ENCODE measurements at regions not wholly inside any gene's neighbourhood (a gene's known extent, or its start where the extent isn't known, plus 50 kb on each side); places are given as distances from the start of the nearest gene placed in this dataset.

DNA sequence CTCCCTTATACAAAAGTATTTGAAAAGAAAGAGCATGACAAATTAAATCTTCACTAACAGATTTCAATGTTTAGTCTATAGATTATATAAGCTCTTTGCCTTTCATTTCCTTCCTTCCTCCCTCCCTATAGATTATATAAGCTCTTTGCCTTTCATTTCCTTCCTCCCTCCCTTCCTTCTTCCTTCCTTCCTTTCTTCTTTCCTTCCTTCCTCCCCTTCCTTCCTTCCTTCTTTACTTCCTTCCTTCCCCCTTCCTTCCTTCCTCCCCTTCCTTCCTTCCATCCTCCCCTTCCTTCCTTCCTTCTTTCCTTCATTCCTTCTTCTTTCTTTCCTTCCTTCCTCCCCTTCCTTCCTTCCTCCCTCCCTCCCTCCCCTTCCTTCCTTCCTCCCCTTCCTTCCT is 209.8 kb upstream of the CBLB start:
- no peak for FAIRE-seq
- TF ChIP-seq SPI1 (IDR thresholded peaks at IDR 0.05; ENCODE audit: low read depth, low read length) (no peak), PAX5 (IDR thresholded peaks at IDR 0.05; ENCODE audit: insufficient read depth, low read length, severe bottlenecking) (no peak), TAF1 (IDR thresholded peaks at IDR 0.05; ENCODE audit: low read depth, low read length) (no peak), POU2F2 (IDR thresholded peaks at IDR 0.05; ENCODE audit: low read depth, low read length) (no peak), POLR2A (IDR thresholded peaks at IDR 0.05; ENCODE audit: low read depth, low read length) (no peak), POLR2AphosphoS5 (IDR thresholded peaks at IDR 0.05; ENCODE audit: low read depth, low read length) (no peak)
- no peak for DNase-seq (ENCODE audit: insufficient read length, low spot score)

DNA sequence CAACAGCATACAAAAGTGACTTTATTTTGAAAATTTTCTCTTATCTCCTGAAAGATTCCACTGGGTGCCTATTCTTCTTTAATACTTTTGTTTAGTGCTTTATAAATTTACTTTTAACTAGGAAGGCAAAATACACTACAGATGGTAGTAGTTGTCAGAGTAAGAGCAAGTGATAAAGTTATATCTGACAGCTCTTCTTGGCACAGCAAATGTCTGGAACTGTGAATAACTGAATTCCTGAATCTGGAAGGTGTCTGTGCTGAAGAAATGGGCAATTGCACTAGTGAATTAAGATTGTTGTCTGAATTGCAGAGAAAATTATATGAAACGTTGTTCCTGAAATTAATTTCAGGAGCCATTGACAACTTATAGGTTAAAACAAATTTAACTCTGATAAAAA is 213.8 kb upstream of the CBLB start:
- peak; percentile 43 for FAIRE-seq
- TF ChIP-seq PAX5 (IDR thresholded peaks at IDR 0.05; ENCODE audit: insufficient read depth, low read length, severe bottlenecking) (no peak), POLR2A (IDR thresholded peaks at IDR 0.05; ENCODE audit: low read depth, low read length) (no peak), SPI1 (IDR thresholded peaks at IDR 0.05; ENCODE audit: low read depth, low read length) (no peak), POLR2AphosphoS5 (IDR thresholded peaks at IDR 0.05; ENCODE audit: low read depth, low read length) (no peak), TAF1 (IDR thresholded peaks at IDR 0.05; ENCODE audit: low read depth, low read length) (no peak), POU2F2 (IDR thresholded peaks at IDR 0.05; ENCODE audit: low read depth, low read length) (no peak)
- DNase-seq (ENCODE audit: insufficient read length, low spot score) = no peak

DNA sequence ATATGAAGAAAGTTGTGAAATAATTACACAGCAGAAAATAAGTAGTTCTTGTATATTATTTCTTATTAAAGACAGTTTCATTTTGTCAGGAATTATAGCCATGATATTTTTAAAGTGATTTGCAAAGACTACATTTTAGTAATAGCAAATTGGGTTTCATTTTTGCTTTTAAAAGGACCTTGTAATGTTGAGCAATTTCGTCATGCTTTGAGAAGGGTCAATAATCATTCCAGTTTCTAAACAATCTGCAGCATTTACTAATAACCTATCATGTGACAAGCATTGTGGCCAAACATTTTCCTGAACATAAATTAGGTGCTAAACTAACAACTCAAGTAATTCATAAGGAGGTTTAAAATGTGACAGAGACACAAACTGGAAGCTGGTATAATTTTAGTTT is 214.4 kb upstream of the CBLB start:
- TF ChIP-seq POLR2AphosphoS5 (IDR thresholded peaks at IDR 0.05; ENCODE audit: low read depth, low read length) (no peak), POLR2A (IDR thresholded peaks at IDR 0.05; ENCODE audit: low read depth, low read length) (no peak), POU2F2 (IDR thresholded peaks at IDR 0.05; ENCODE audit: low read depth, low read length) (no peak), TAF1 (IDR thresholded peaks at IDR 0.05; ENCODE audit: low read depth, low read length) (no peak), SPI1 (IDR thresholded peaks at IDR 0.05; ENCODE audit: low read depth, low read length) (no peak)
- no peak for DNase-seq (ENCODE audit: insufficient read length, low spot score)
- no peak for FAIRE-seq

DNA sequence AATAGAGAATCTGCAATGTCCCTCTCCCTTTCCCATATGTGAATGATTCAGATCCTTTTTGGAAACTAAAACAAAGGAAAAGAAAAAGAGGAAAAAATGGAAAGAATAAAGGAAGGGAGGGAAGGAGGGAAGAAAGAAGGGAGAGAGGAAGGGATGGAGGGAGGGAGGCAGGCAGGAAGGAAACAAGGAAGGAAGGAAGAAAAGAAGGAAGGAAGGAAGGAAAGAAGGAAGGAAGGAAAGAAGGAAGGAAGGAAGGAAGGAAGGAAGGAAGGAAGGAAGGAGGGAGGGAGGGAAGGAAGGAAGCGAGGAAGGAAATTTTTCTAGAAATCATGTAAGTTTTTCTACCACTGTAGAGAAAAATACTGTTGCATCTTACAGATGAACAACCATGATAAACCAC is 215.0 kb upstream of the CBLB start:
- DNase-seq (ENCODE audit: insufficient read length, low spot score) = no peak
- no peak for TF ChIP-seq SPI1 (IDR thresholded peaks at IDR 0.05; ENCODE audit: low read depth, low read length)
- TF ChIP-seq TAF1 (IDR thresholded peaks at IDR 0.05; ENCODE audit: low read depth, low read length) = no peak
- FAIRE-seq = no peak

DNA sequence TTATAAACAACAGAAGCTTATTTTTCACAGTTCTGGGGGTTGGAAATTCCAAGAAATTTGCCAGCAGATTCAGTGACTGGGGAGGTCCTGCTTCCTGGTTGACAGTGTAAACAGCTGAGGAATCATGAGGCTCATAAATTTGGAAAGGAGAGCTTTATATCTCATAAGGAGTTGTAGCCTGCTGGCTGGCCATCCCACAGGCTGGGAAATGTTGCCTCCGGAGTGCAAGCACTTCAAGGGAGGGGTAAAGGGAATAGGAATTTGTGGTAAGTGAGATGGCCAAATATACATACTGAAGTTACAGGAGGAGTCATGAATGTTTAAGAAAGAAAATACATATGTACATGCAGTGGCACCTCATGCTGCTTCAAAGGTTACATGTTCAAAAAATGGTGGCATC is 217.2 kb upstream of the CBLB start:
- DNase-seq (ENCODE audit: insufficient read length, low spot score) (no peak), FAIRE-seq (no peak)
- no peak for TF ChIP-seq PAX5 (IDR thresholded peaks at IDR 0.05; ENCODE audit: insufficient read depth, low read length, severe bottlenecking)
- no peak for TF ChIP-seq TAF1 (IDR thresholded peaks at IDR 0.05; ENCODE audit: low read depth, low read length)
- no peak for TF ChIP-seq SPI1 (IDR thresholded peaks at IDR 0.05; ENCODE audit: low read depth, low read length)
- no peak for TF ChIP-seq POLR2AphosphoS5 (IDR thresholded peaks at IDR 0.05; ENCODE audit: low read depth, low read length)
- no peak for TF ChIP-seq POU2F2 (IDR thresholded peaks at IDR 0.05; ENCODE audit: low read depth, low read length)
- no peak for TF ChIP-seq POLR2A (IDR thresholded peaks at IDR 0.05; ENCODE audit: low read depth, low read length)

DNA sequence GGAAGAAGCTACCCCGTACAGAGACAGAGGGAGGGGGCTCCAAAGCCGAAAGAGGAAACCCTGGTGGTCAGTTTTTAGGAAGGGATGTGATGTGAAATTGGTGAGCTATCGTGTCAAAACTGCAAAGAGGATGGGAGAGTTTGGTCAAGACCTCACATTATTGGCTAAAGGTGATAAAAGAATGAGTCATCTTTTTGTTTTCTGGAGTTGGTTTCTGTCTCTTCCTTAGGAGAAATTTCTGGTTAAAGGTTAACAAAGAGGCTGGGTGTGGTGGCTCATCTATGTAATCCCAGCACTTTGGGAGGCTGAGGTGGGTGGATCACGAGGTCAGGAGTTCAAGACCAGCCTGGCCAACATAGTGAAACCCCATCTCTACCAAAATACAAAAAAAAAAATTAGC is 217.8 kb upstream of the CBLB start:
- no peak for FAIRE-seq
- no peak for TF ChIP-seq POLR2A (IDR thresholded peaks at IDR 0.05; ENCODE audit: low read depth, low read length)
- no peak for TF ChIP-seq POLR2AphosphoS5 (IDR thresholded peaks at IDR 0.05; ENCODE audit: low read depth, low read length)
- TF ChIP-seq TAF1 (IDR thresholded peaks at IDR 0.05; ENCODE audit: low read depth, low read length) = no peak
- TF ChIP-seq POU2F2 (IDR thresholded peaks at IDR 0.05; ENCODE audit: low read depth, low read length) = no peak
- TF ChIP-seq PAX5 (IDR thresholded peaks at IDR 0.05; ENCODE audit: insufficient read depth, low read length, severe bottlenecking) = no peak
- TF ChIP-seq SPI1 (IDR thresholded peaks at IDR 0.05; ENCODE audit: low read depth, low read length) = no peak
- no peak for DNase-seq (ENCODE audit: insufficient read length, low spot score)

DNA sequence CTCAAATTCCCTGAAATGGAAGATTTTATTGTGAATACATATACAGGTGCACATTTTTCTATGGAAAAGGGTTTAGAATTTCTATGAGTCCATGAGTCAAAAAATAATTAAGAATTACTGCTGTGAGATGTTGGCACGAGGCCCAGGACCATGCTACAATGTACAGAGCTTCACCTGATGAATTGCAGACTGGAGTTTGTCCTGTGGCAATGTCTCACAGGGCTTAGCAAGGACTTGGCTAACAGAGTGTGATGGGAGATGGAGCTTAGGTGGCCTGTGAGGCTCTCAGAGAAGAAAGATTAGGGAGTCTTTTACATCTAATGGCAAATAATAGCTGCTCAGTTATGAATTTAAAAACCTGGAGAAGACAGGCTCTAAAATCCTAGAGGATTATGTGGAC is 219.5 kb upstream of the CBLB start:
- DNase-seq (ENCODE audit: insufficient read length, low spot score) = no peak
- no peak for TF ChIP-seq POLR2A (IDR thresholded peaks at IDR 0.05; ENCODE audit: low read depth, low read length)
- no peak for TF ChIP-seq POLR2AphosphoS5 (IDR thresholded peaks at IDR 0.05; ENCODE audit: low read depth, low read length)
- TF ChIP-seq TAF1 (IDR thresholded peaks at IDR 0.05; ENCODE audit: low read depth, low read length) = no peak
- TF ChIP-seq SPI1 (IDR thresholded peaks at IDR 0.05; ENCODE audit: low read depth, low read length) = no peak
- TF ChIP-seq PAX5 (IDR thresholded peaks at IDR 0.05; ENCODE audit: insufficient read depth, low read length, severe bottlenecking) = no peak
- no peak for TF ChIP-seq POU2F2 (IDR thresholded peaks at IDR 0.05; ENCODE audit: low read depth, low read length)
- no peak for FAIRE-seq

DNA sequence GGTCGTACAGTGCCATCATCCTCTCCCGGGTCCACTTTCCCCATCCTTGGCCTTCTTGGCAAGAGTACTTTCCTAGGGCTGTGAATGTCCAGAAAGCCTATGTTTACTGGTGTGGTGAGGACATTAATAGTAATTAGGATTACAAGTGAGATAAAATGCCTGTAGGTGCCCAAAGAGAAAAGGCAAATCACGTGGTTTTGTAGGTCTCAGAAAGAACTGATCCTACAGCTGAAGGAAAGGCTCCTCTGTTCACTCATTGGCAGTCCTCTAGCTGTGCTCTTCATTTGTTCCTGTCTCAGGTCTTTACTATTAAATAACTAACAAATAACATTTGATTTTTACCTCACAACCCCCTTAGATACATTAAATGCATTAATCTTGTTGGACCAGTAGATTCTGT is 220.1 kb upstream of the CBLB start:
- TF ChIP-seq TAF1 (IDR thresholded peaks at IDR 0.05; ENCODE audit: low read depth, low read length) (no peak), PAX5 (IDR thresholded peaks at IDR 0.05; ENCODE audit: insufficient read depth, low read length, severe bottlenecking) (no peak), SPI1 (IDR thresholded peaks at IDR 0.05; ENCODE audit: low read depth, low read length) (no peak), POU2F2 (IDR thresholded peaks at IDR 0.05; ENCODE audit: low read depth, low read length) (no peak), POLR2A (IDR thresholded peaks at IDR 0.05; ENCODE audit: low read depth, low read length) (no peak)
- peak; percentile 13 for FAIRE-seq
- DNase-seq (ENCODE audit: insufficient read length, low spot score) = no peak

DNA sequence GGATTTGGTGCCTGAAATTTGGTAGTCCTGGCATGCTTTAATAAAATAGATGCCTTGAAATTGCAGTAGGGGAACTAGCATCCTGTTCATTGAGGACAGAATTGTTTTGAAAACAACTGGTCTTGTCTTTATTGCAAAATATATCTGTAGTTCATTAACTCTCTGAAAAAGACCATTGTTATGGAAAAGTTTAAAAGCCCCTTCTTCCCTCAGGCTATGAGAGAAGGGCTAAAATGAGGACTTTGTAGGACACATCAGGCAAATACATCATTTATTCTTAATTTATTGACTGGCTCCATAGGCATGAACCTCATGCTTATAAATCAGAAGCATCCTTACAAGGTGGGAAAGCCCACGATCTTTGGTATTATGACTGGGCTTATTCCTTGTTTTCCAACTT is 221.0 kb upstream of the CBLB start:
- no peak for FAIRE-seq

DNA sequence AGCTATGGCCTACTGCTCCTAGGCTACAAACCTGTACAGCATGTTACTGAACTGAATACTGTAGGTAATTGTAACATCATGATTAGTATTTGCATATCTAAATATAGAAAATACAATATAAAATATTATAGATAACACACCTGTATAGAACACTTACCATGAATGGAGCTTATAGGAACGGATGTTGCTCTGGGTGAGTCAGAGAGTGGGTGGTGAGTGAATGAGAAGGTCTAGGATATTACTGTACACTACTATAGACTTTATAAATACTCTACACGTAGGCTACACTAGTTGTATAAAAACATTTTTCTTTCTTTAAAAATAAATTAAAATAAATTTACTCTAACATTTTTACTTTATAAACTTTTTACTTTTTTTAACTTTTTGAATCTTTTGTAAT is 224.0 kb upstream of the CBLB start:
- DNase-seq (ENCODE audit: insufficient read length, low spot score) (no peak), FAIRE-seq (no peak)
- TF ChIP-seq POLR2A (IDR thresholded peaks at IDR 0.05; ENCODE audit: low read depth, low read length) (no peak), POLR2AphosphoS5 (IDR thresholded peaks at IDR 0.05; ENCODE audit: low read depth, low read length) (no peak), POU2F2 (IDR thresholded peaks at IDR 0.05; ENCODE audit: low read depth, low read length) (no peak), SPI1 (IDR thresholded peaks at IDR 0.05; ENCODE audit: low read depth, low read length) (no peak), TAF1 (IDR thresholded peaks at IDR 0.05; ENCODE audit: low read depth, low read length) (no peak), PAX5 (IDR thresholded peaks at IDR 0.05; ENCODE audit: insufficient read depth, low read length, severe bottlenecking) (no peak)

More for the DNA sequence above, 221.0 kb upstream of the CBLB start:
- DNase-seq (ENCODE audit: insufficient read length, low spot score) = no peak
- TF ChIP-seq POLR2AphosphoS5 (IDR thresholded peaks at IDR 0.05; ENCODE audit: low read depth, low read length) = no peak
- TF ChIP-seq POU2F2 (IDR thresholded peaks at IDR 0.05; ENCODE audit: low read depth, low read length) = no peak
- no peak for TF ChIP-seq PAX5 (IDR thresholded peaks at IDR 0.05; ENCODE audit: insufficient read depth, low read length, severe bottlenecking)
- TF ChIP-seq POLR2A (IDR thresholded peaks at IDR 0.05; ENCODE audit: low read depth, low read length) = no peak
- TF ChIP-seq SPI1 (IDR thresholded peaks at IDR 0.05; ENCODE audit: low read depth, low read length) = no peak
- TF ChIP-seq TAF1 (IDR thresholded peaks at IDR 0.05; ENCODE audit: low read depth, low read length) = no peak

Measured in GM12891 (cell line).